Naive B cell (primary cell): ENCODE measurements at regions not wholly inside any gene's neighbourhood (a gene's known extent, or its start where the extent isn't known, plus 50 kb on each side); places are given as distances from the start of the nearest gene placed in this dataset.

Experiments
- ATAC-seq, 2 donors: fragments of 150-1000 bp; cut with Tn5 transposase; 2 replicates each; pipeline ENCODE4 v1.10.0; 2021; ENCODE audit warnings: low read depth in 2 of 2, mild to moderate bottlenecking in 2 of 2, moderate library complexity in 2 of 2
- DNase-seq: peaks from one replicate; pipeline ENCODE4 v3.0.0; 2022
- H3K27ac Mint-ChIP-seq, 6 donors: one replicate each; pipeline ENCODE4 v1.8.0; 2020 to 2022; ENCODE audit warnings: mild to moderate bottlenecking in 6 of 6, mixed read lengths in 6 of 6, moderate library complexity in 5 of 6, inconsistent platforms in 2 of 6
- H3K27me3 Mint-ChIP-seq, 3 donors: one replicate each; pipeline ENCODE4 v1.8.0; 2021 to 2022; ENCODE audit warnings: mixed read lengths in 3 of 3, mild to moderate bottlenecking in 1 of 3
- H3K36me3 Mint-ChIP-seq, 2 donors: one replicate each; pipeline ENCODE4 v1.8.0; 2020 to 2022; ENCODE audit warnings: mixed read lengths in 2 of 2, inconsistent platforms in 1 of 2, mild to moderate bottlenecking in 1 of 2
- H3K4me1 Mint-ChIP-seq, 3 donors: one replicate each; pipeline ENCODE4 v1.8.0; 2020 to 2022; ENCODE audit warnings: mixed read lengths in 3 of 3, inconsistent platforms in 1 of 3, mild to moderate bottlenecking in 1 of 3, moderate library complexity in 1 of 3
- H3K4me3 Mint-ChIP-seq, 8 donors: one replicate each; pipeline ENCODE4 v1.8.0; 2020 to 2022; ENCODE audit warnings: mild to moderate bottlenecking in 8 of 8, mixed read lengths in 8 of 8, moderate library complexity in 8 of 8, inconsistent platforms in 2 of 8
- H3K9me3 Mint-ChIP-seq, 7 donors: one replicate each; pipeline ENCODE4 v1.8.0; 2020 to 2022; ENCODE audit warnings: mixed read lengths in 7 of 7, mild to moderate bottlenecking in 5 of 7, inconsistent platforms in 2 of 7, moderate library complexity in 1 of 7

GRCh38 chr15:93610944-93611343 lies 521.9 kb upstream of the RGMA start:
- DNase-seq = no peak
- ATAC-seq = no peak
- no peaks in the 10 kb centered on the region for H3K4me1 Mint-ChIP-seq
- peaks cover 0 to 9% (median 0%) of the 10 kb centered on the region in 3 donors for H3K27me3 Mint-ChIP-seq
- no peak overlapping the region for H3K4me3 Mint-ChIP-seq
- H3K27ac Mint-ChIP-seq = no peak overlapping the region
- H3K9me3 Mint-ChIP-seq = no peaks in the 10 kb centered on the region
- no peaks in the 10 kb centered on the region for H3K36me3 Mint-ChIP-seq

- H3K9me3 Mint-ChIP-seq = no peaks in the 10 kb centered on the region
- H3K36me3 Mint-ChIP-seq = no peaks in the 10 kb centered on the region
- no peak for ATAC-seq
- no peak for DNase-seq
- no peak overlapping the region for H3K4me3 Mint-ChIP-seq
- no peaks in the 10 kb centered on the region for H3K4me1 Mint-ChIP-seq
- H3K27me3 Mint-ChIP-seq = peaks cover 0 to 9% (median 0%) of the 10 kb centered on the region in 3 donors
- no peak overlapping the region for H3K27ac Mint-ChIP-seq
These were observed 519.7 kb upstream of the RGMA start for GRCh38 chr15:93608643-93609148.

GRCh38 chr15:93603550-93603949 lies 514.5 kb upstream of the RGMA start:
- DNase-seq (no peak), ATAC-seq (no peak)
- Mint-ChIP-seq H3K4me1 (no peaks in the 10 kb centered on the region), H3K36me3 (no peaks in the 10 kb centered on the region), H3K4me3 (peak overlapping the region in 1 of 8 donors; percentile 11), H3K27me3 (peaks cover 0 to 17% (median 5%) of the 10 kb centered on the region in 3 donors), H3K9me3 (peaks cover 0 to 5% (median 0%) of the 10 kb centered on the region in 7 donors), H3K27ac (no peak overlapping the region)

GRCh38 chr15:93587059-93587521 lies 498.1 kb upstream of the RGMA start:
- no peaks in the 10 kb centered on the region for H3K4me1 Mint-ChIP-seq
- H3K9me3 Mint-ChIP-seq = peaks cover 0 to 7% (median 4%) of the 10 kb centered on the region in 7 donors
- H3K27ac Mint-ChIP-seq = no peak overlapping the region
- no peaks in the 10 kb centered on the region for H3K36me3 Mint-ChIP-seq
- DNase-seq = no peak
- H3K27me3 Mint-ChIP-seq = peaks cover 0 to 13% (median 4%) of the 10 kb centered on the region in 3 donors
- ATAC-seq = no peak
- no peak overlapping the region for H3K4me3 Mint-ChIP-seq

GRCh38 chr15:93585012-93585411 lies 496.0 kb upstream of the RGMA start:
- Mint-ChIP-seq H3K27ac (no peak overlapping the region), H3K4me1 (no peaks in the 10 kb centered on the region), H3K9me3 (peaks cover 0 to 9% (median 5%) of the 10 kb centered on the region in 7 donors), H3K4me3 (no peak overlapping the region), H3K27me3 (peaks cover 0 to 13% (median 4%) of the 10 kb centered on the region in 3 donors), H3K36me3 (no peaks in the 10 kb centered on the region)
- DNase-seq = no peak
- ATAC-seq = no peak

DNA sequence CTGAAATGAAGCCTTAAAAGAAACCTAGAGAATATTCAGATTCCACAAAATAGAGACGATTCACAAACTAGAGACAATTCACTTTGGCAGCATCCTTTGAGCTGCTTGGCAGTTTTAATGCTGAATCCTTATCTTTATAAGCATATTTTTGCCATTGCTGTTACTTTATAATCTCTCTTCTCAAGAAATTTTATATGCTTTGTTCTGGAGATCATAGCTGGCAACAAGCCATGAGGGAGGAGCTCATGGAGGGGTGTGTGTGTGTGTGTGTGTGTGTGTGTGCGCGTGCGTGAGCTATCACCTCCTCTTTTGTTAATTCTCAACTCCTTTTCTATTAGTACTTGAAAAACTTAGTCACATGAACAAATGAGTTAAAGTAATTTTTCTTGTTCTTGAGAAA lies 495.0 kb upstream of the RGMA start:
- Mint-ChIP-seq H3K36me3 (no peaks in the 10 kb centered on the region), H3K27ac (no peak overlapping the region), H3K27me3 (peaks cover 0 to 8% (median 4%) of the 10 kb centered on the region in 3 donors), H3K4me3 (no peak overlapping the region), H3K9me3 (peaks cover 0 to 18% (median 10%) of the 10 kb centered on the region in 7 donors), H3K4me1 (no peaks in the 10 kb centered on the region)
- DNase-seq (no peak), ATAC-seq (no peak)

DNA sequence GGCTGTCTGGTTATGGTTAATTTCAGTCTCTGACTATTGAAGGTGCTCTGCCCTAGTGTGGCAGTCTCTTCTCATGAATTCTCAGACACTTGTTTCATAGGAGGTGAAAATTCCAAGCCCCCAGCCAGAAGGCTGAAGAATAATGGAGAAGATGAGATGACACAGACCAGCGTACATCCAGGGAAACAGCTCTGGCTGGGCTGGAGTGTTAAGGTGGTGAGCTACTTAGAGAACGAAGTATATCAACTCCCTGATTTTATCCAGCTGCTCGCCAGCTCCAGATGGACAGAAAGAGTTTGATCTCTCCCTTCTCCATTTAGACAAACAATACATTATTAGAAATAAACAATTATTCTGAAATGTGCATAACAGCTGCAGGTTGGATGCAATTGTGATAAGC lies 494.5 kb upstream of the RGMA start:
- no peak overlapping the region for H3K4me3 Mint-ChIP-seq
- no peak for DNase-seq
- no peaks in the 10 kb centered on the region for H3K36me3 Mint-ChIP-seq
- H3K4me1 Mint-ChIP-seq = no peaks in the 10 kb centered on the region
- peaks cover 0 to 22% (median 10%) of the 10 kb centered on the region in 7 donors for H3K9me3 Mint-ChIP-seq
- no peak overlapping the region for H3K27ac Mint-ChIP-seq
- ATAC-seq = no peak
- peaks cover 0 to 8% (median 4%) of the 10 kb centered on the region in 3 donors for H3K27me3 Mint-ChIP-seq

DNA sequence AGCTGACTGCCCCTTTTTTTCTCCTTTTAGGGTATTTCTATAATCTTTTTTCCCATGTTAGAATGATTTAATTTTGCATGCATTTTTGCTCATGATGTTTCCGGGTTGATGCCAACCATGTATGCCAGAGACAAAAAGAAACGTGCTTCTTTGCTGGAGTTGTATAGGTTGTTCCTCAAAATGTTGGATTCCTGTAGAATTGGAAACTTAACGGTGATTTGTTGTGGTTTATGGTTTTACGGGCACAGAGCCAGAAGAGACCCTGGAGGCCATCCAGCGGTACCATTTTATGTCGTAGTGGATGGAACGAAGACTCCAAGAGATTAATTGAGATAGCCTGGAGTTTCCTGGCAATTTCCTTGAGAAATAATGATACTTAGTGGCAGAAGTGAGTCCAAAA lies 481.5 kb upstream of the RGMA start:
- DNase-seq = no peak
- no peak overlapping the region for H3K27ac Mint-ChIP-seq
- no peak for ATAC-seq
- H3K27me3 Mint-ChIP-seq = no peaks in the 10 kb centered on the region
- no peaks in the 10 kb centered on the region for H3K36me3 Mint-ChIP-seq
- H3K4me3 Mint-ChIP-seq = no peak overlapping the region
- no peaks in the 10 kb centered on the region for H3K4me1 Mint-ChIP-seq
- H3K9me3 Mint-ChIP-seq = peaks cover 0 to 4% (median 0%) of the 10 kb centered on the region in 7 donors

GRCh38 chr15:93566762-93567161 lies 477.8 kb upstream of the RGMA start:
- peaks cover 0 to 4% (median 0%) of the 10 kb centered on the region in 3 donors for H3K27me3 Mint-ChIP-seq
- DNase-seq (no peak), ATAC-seq (no peak)
- no peaks in the 10 kb centered on the region for H3K4me1 Mint-ChIP-seq
- H3K9me3 Mint-ChIP-seq = peaks cover 0 to 4% (median 0%) of the 10 kb centered on the region in 7 donors
- no peaks in the 10 kb centered on the region for H3K36me3 Mint-ChIP-seq
- H3K27ac Mint-ChIP-seq = no peak overlapping the region
- no peak overlapping the region for H3K4me3 Mint-ChIP-seq

- ATAC-seq (no peak), DNase-seq (no peak)
- H3K4me3 Mint-ChIP-seq = no peak overlapping the region
- H3K36me3 Mint-ChIP-seq = no peaks in the 10 kb centered on the region
- peaks cover 0 to 4% (median 0%) of the 10 kb centered on the region in 3 donors for H3K27me3 Mint-ChIP-seq
- H3K4me1 Mint-ChIP-seq = no peaks in the 10 kb centered on the region
- H3K27ac Mint-ChIP-seq = no peak overlapping the region
- peaks cover 0 to 4% (median 0%) of the 10 kb centered on the region in 7 donors for H3K9me3 Mint-ChIP-seq
These were observed 476.2 kb upstream of the RGMA start for GRCh38 chr15:93565201-93565600.

DNA sequence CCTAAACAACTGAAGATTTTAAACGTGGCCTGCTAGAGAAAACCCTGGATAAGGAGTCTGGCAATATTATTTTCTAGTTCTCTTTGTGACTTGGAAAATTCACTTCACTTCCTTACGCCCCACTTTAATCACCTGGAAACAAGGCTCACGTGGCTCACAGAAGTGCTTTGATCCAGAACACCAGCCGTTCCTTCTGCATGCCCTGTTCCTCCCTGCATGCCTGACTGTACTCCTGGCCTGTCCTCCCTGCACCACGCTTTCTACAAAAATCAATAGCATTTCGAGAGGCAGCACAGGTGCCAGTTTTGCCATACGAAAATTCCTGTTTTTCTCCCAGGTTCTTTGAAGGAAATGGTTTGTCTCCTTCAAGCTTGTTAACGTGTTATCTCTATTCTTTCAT lies 474.2 kb upstream of the RGMA start:
- Mint-ChIP-seq H3K36me3 (no peaks in the 10 kb centered on the region), H3K4me3 (no peak overlapping the region), H3K27me3 (peaks cover 0 to 7% (median 4%) of the 10 kb centered on the region in 3 donors), H3K9me3 (peaks cover 0 to 3% (median 0%) of the 10 kb centered on the region in 7 donors), H3K27ac (no peak overlapping the region), H3K4me1 (no peaks in the 10 kb centered on the region)
- ATAC-seq (no peak), DNase-seq (no peak)

DNA sequence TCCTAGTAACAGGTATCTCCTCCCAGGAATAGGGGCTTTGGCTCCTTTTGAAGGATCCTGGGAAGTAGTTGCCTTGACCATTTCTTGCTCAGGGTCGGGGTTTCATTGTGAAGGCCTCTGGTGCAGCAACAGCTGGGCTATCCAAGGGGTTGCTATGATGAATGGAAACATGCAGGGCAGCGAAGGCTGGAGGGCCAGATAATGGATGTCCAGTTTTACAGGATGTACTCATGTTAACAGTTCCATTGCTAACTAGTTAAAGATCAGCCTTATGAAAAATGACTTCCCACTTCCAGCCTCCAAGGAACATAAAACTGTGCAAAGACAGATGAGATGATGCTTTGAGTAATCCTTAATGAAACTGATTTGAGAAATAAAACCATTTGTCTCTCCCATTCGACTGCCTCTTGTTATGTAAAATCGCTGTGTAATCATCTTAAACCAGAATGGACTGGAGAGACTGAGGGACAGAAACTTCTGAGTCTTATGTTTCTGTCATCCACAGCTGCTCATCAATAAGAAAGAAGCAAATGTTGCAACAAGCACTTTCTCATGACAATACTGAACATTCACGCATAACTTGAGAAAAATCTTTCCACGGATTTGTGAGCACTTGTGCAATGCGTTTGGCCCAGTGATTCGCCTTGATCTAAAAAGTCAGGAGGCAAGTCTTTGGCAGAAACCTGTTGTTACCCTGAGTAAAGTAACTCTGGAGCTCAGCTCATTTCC lies 473.5 kb upstream of the RGMA start:
- Mint-ChIP-seq H3K4me3 (no peak overlapping the region), H3K9me3 (peaks cover 0 to 2% (median 0%) of the 10 kb centered on the region in 7 donors), H3K27ac (no peak overlapping the region), H3K4me1 (no peaks in the 10 kb centered on the region), H3K36me3 (no peaks in the 10 kb centered on the region), H3K27me3 (peaks cover 0 to 7% (median 4%) of the 10 kb centered on the region in 3 donors)
- no peak for DNase-seq
- ATAC-seq = no peak

- H3K27ac Mint-ChIP-seq = peak overlapping the region in 1 of 6 donors; percentile 79
- peaks cover 0 to 3% (median 2%) of the 10 kb centered on the region in 7 donors for H3K9me3 Mint-ChIP-seq
- H3K4me3 Mint-ChIP-seq = no peak overlapping the region
- DNase-seq (no peak), ATAC-seq (no peak)
- no peaks in the 10 kb centered on the region for H3K36me3 Mint-ChIP-seq
- H3K4me1 Mint-ChIP-seq = no peaks in the 10 kb centered on the region
- peaks cover 0 to 7% (median 0%) of the 10 kb centered on the region in 3 donors for H3K27me3 Mint-ChIP-seq
These were observed 468.7 kb upstream of the RGMA start for GRCh38 chr15:93557696-93558095.
